ENCODE measurements at regions not wholly inside any gene's neighbourhood (a gene's known extent, or its start where the extent isn't known, plus 50 kb on each side); places are given as distances from the start of the nearest gene placed in this dataset.
A peak's percentile ranks its signal among the peaks of the same experiment; 100 is the strongest.

DNA sequence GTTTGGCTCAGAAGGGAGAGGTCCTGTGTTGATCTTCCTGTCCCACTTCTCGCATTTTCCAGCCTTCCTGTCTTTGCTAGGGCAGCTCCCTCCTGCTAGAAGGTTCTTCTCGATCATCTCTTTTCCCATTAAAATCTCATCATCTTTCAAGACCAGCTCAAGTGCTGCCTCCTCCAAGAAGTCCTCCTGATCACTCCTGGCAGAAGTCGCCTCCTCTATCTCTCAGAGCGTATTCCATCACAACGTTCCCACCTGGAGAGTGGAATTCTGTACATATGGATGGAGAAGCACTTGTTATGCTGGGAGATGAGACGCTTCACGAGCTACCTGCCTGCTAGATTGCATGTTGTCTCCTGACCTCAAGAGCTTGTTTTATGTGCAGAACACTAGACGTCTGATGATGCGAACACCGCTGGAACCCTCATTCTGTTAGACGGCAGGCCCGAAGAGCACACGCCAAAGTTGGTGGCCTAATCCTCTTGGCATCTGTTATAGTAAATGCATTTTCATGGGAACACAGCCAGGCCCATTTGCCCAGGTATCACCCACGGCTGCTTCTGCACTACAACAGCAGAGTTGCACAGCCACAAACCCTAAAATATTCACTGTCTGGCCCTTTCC lies 68.0 kb upstream of the INSIG1 start:
- ATAC-seq = no peak
- Histone ChIP-seq H3K4me3 (no peak overlapping the region), H3F3A (replicated peaks; ENCODE audit: low read depth) (no peaks in the 10 kb centered on the region), H3K27ac (ENCODE audit: low read depth) (no peak overlapping the region), H4K20me1 (replicated peaks; ENCODE audit: insufficient read depth) (no peaks in the 10 kb centered on the region), H3K27me3 (ENCODE audit: insufficient read depth) (no peaks in the 10 kb centered on the region), H3K4me2 (no peak overlapping the region), H3K36me3 (ENCODE audit: insufficient read depth) (no peaks in the 10 kb centered on the region), H3K9me2 (ENCODE audit: insufficient read depth) (no peaks in the 10 kb centered on the region), H3K79me2 (replicated peaks; ENCODE audit: insufficient read depth) (no peaks in the 10 kb centered on the region), H2AFZ (no peak overlapping the region), H3K4me1 (ENCODE audit: insufficient read depth) (peaks cover 14% of the 10 kb centered on the region)
- Mint-ChIP-seq H3K4me1 (peaks cover 29% of the 10 kb centered on the region), H3K4me3 (no peak overlapping the region), H3K27me3 (ENCODE audit: insufficient read depth, low read depth, poor library complexity) (peaks cover 26% of the 10 kb centered on the region), H3K36me3 (ENCODE audit: low read depth) (no peaks in the 10 kb centered on the region; the same call in 2 of the 3 replicates), H3K27ac (no peak overlapping the region), H3K9me3 (no peaks in the 10 kb centered on the region; the same call in 2 of the 3 replicates)
- TF ChIP-seq EZH2 (IDR thresholded peaks at IDR 0.05; ENCODE audit: low read depth, unreplicated experiment) (no peak), NANOG (IDR thresholded peaks at IDR 0.05; ENCODE audit: borderline replicate concordance) (no peak), JUNB (IDR thresholded peaks at IDR 0.05; ENCODE audit: unreplicated experiment) (no peak), EZH2phosphoT487 (IDR thresholded peaks at IDR 0.05; ENCODE audit: unreplicated experiment) (no peak)
- TF ChIP-seq, protein P1, sequence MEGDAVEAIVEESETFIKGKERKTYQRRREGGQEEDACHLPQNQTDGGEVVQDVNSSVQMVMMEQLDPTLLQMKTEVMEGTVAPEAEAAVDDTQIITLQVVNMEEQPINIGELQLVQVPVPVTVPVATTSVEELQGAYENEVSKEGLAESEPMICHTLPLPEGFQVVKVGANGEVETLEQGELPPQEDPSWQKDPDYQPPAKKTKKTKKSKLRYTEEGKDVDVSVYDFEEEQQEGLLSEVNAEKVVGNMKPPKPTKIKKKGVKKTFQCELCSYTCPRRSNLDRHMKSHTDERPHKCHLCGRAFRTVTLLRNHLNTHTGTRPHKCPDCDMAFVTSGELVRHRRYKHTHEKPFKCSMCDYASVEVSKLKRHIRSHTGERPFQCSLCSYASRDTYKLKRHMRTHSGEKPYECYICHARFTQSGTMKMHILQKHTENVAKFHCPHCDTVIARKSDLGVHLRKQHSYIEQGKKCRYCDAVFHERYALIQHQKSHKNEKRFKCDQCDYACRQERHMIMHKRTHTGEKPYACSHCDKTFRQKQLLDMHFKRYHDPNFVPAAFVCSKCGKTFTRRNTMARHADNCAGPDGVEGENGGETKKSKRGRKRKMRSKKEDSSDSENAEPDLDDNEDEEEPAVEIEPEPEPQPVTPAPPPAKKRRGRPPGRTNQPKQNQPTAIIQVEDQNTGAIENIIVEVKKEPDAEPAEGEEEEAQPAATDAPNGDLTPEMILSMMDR (conservative IDR thresholded peaks at IDR 0.05; ENCODE audit: low read depth in 2 of 2) = no peak
- TF ChIP-seq, protein P2, sequence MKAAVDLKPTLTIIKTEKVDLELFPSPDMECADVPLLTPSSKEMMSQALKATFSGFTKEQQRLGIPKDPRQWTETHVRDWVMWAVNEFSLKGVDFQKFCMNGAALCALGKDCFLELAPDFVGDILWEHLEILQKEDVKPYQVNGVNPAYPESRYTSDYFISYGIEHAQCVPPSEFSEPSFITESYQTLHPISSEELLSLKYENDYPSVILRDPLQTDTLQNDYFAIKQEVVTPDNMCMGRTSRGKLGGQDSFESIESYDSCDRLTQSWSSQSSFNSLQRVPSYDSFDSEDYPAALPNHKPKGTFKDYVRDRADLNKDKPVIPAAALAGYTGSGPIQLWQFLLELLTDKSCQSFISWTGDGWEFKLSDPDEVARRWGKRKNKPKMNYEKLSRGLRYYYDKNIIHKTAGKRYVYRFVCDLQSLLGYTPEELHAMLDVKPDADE (IDR thresholded peaks at IDR 0.05) = no peak
- no peak for DNase-seq (ENCODE audit: low spot score)

DNA sequence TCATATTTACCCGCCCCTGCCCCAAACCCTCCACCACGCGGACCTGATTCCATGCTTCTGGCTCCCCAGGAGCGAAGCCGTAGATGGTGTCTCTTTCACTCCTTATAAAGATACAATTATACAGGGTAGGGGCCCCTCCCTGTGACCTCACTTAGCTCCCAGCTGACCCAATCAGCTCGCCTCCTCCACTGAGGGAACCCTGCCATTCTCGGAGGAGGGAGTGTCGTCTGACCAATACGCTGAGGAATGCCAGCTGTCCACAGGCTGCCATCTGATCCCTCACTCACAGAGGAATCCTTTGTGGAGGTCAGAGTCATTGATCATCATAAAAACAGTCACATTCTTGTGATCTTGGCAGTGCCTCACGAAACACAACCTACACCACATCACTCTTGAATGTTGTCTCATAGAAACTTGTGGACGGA lies 67.5 kb upstream of the INSIG1 start:
- H3K27ac ChIP-seq (ENCODE audit: low read depth) = no peak overlapping the region
- TF ChIP-seq NANOG (IDR thresholded peaks at IDR 0.05; ENCODE audit: borderline replicate concordance) (no peak), CREB1 (CRISPR knock-in tag; IDR thresholded peaks at IDR 0.05; ENCODE audit: low read depth) (no peak), EZH2 (IDR thresholded peaks at IDR 0.05; ENCODE audit: low read depth, unreplicated experiment) (no peak), POLR2AphosphoS5 (IDR thresholded peaks at IDR 0.05; ENCODE audit: low read depth) (no peak)
- TF ChIP-seq, protein P2 (IDR thresholded peaks at IDR 0.05) = no peak
- TF ChIP-seq, protein P1 (conservative IDR thresholded peaks at IDR 0.05; ENCODE audit: low read depth in 2 of 2) = no peak
- TF ChIP-seq, protein P3, sequence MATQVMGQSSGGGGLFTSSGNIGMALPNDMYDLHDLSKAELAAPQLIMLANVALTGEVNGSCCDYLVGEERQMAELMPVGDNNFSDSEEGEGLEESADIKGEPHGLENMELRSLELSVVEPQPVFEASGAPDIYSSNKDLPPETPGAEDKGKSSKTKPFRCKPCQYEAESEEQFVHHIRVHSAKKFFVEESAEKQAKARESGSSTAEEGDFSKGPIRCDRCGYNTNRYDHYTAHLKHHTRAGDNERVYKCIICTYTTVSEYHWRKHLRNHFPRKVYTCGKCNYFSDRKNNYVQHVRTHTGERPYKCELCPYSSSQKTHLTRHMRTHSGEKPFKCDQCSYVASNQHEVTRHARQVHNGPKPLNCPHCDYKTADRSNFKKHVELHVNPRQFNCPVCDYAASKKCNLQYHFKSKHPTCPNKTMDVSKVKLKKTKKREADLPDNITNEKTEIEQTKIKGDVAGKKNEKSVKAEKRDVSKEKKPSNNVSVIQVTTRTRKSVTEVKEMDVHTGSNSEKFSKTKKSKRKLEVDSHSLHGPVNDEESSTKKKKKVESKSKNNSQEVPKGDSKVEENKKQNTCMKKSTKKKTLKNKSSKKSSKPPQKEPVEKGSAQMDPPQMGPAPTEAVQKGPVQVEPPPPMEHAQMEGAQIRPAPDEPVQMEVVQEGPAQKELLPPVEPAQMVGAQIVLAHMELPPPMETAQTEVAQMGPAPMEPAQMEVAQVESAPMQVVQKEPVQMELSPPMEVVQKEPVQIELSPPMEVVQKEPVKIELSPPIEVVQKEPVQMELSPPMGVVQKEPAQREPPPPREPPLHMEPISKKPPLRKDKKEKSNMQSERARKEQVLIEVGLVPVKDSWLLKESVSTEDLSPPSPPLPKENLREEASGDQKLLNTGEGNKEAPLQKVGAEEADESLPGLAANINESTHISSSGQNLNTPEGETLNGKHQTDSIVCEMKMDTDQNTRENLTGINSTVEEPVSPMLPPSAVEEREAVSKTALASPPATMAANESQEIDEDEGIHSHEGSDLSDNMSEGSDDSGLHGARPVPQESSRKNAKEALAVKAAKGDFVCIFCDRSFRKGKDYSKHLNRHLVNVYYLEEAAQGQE (IDR thresholded peaks at IDR 0.05; ENCODE audit: unreplicated experiment) = no peak

More for the DNA sequence above, 67.5 kb upstream of the INSIG1 start:
- Mint-ChIP-seq H3K4me1 (peaks cover 29% of the 10 kb centered on the region), H3K9me3 (no peaks in the 10 kb centered on the region; the same call in 2 of the 3 replicates), H3K27ac (no peak overlapping the region), H3K27me3 (ENCODE audit: insufficient read depth, low read depth, poor library complexity) (peaks cover 26% of the 10 kb centered on the region), H3K36me3 (ENCODE audit: low read depth) (no peaks in the 10 kb centered on the region; the same call in 2 of the 3 replicates), H3K4me3 (no peak overlapping the region)
- Histone ChIP-seq H4K20me1 (replicated peaks; ENCODE audit: insufficient read depth) (no peaks in the 10 kb centered on the region), H3K4me3 (no peak overlapping the region), H3K27me3 (ENCODE audit: insufficient read depth) (no peaks in the 10 kb centered on the region), H3K9me2 (ENCODE audit: insufficient read depth) (no peaks in the 10 kb centered on the region), H3K36me3 (ENCODE audit: insufficient read depth) (no peaks in the 10 kb centered on the region), H3K4me2 (no peak overlapping the region), H3K79me2 (replicated peaks; ENCODE audit: insufficient read depth) (no peaks in the 10 kb centered on the region), H2AFZ (no peak overlapping the region), H3K4me1 (ENCODE audit: insufficient read depth) (peaks cover 14% of the 10 kb centered on the region), H3F3A (replicated peaks; ENCODE audit: low read depth) (no peaks in the 10 kb centered on the region)
- ATAC-seq (peak; percentile 20), DNase-seq (ENCODE audit: low spot score) (peak; percentile 29)

Data from GM23338 (cell line).